Thyroid gland (tissue), 4 donors: ENCODE measurements at regions not wholly inside any gene's neighbourhood (a gene's known extent, or its start where the extent isn't known, plus 50 kb on each side); places are given as distances from the start of the nearest gene placed in this dataset.
"Not testable (repeated sequence)": the region's sequence is repeated elsewhere in the genome, so short reads cannot be mapped to it uniquely, and the experiment has no call there.

Experiments used
- DNase-seq, 2 donors: peaks; one replicate each; pipeline ENCODE4 v3.0.0-alpha.2; 2019
- H3K27ac ChIP-seq, 3 donors: fragments of 200-600 bp; sonication (generic); 1 replicate in 2 of 3; 2 replicates in 1 of 3; pipeline ENCODE4 v1.5.1; 2016 to 2019; ENCODE audit warnings: mild to moderate bottlenecking in 1 of 3, moderate library complexity in 1 of 3
- H3K27me3 ChIP-seq: fragments of 200-600 bp; sonication (generic); one replicate; pipeline ENCODE4 v1.5.1; 2019
- H3K36me3 ChIP-seq, 2 donors: fragments of 200-600 bp; sonication (generic); one replicate each; pipeline ENCODE4 v1.5.1; 2016 to 2019
- H3K4me1 ChIP-seq, 2 donors: fragments of 200-600 bp; sonication (generic); one replicate each; pipeline ENCODE4 v1.5.1; 2017 to 2019
- H3K4me3 ChIP-seq, 3 donors: fragments of 200-600 bp; sonication (generic); replicated peaks in 1 of 3; 1 replicate in 2 of 3; 2 replicates in 1 of 3; pipeline ENCODE4 v1.5.1; 2016; ENCODE audit warnings: mild to moderate bottlenecking in 1 of 3
- H3K9me3 ChIP-seq: fragments of 200-600 bp; sonication (generic); one replicate; pipeline ENCODE4 v1.5.1; 2017
- POLR2A ChIP-seq, 2 donors: fragments of 450-650 bp; IDR thresholded peaks; one replicate each; pipeline ENCODE4 v1.6.1; 2017; ENCODE audit warnings: antibody characterized with exemption in 2 of 2, mild to moderate bottlenecking in 2 of 2, moderate library complexity in 1 of 2
- whole genome bisulfite sequencing, 2 donors: methylation state at CpG; one replicate each; pipeline ENCODE4 v1.1.5; 2017; 5-methylcytosine and 5-hydroxymethylcytosine counted together
- intact Hi-C: fragments of 100-400 bp; cut with DNase I; formaldehyde crosslinking; loops from one replicate; pipeline ENCODE4 v1.15.1; 2023
- TF ChIP-seq, protein P1 (sequence below), 6 experiments: fragments of 200-600 bp in 3 of 6; fragments of 450-650 bp in 3 of 6; sonication (generic) in 3 of 6; IDR thresholded peaks; one replicate each; pipeline ENCODE4 v1.5.1; 2016 to 2019; ENCODE audit warnings: antibody characterized with exemption in 6 of 6, mild to moderate bottlenecking in 2 of 6, inconsistent platforms in 1 of 6, moderate library complexity in 1 of 6

DNA sequence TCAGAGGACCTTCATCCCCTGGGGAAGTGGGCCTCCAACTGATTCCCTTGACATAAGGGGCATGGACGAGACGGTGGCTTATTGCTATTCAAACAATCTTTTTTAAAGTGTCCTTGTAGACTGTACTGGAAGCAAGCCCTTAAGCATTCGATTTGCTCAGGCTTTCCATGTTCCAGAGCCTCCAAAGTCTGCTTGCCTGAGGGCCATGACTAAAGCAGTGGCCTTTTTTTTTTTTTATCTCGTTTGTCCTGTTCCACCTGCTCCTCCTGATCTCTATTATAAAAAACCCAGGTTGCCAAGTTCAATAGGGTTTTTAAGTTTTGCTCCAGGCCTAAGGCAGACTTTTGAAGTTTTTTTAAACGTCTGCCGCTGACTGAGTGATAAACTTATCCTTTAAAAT lies 103.7 kb upstream of the AADAT start:
- Histone ChIP-seq H3K27me3 (no peaks in the 10 kb centered on the region), H3K36me3 (no peaks in the 10 kb centered on the region), H3K27ac (no peak overlapping the region), H3K4me3 (no peak overlapping the region), H3K9me3 (no peaks in the 10 kb centered on the region), H3K4me1 (no peaks in the 10 kb centered on the region)
- no peak for TF ChIP-seq POLR2A (IDR thresholded peaks at IDR 0.05)
- TF ChIP-seq, protein P1, sequence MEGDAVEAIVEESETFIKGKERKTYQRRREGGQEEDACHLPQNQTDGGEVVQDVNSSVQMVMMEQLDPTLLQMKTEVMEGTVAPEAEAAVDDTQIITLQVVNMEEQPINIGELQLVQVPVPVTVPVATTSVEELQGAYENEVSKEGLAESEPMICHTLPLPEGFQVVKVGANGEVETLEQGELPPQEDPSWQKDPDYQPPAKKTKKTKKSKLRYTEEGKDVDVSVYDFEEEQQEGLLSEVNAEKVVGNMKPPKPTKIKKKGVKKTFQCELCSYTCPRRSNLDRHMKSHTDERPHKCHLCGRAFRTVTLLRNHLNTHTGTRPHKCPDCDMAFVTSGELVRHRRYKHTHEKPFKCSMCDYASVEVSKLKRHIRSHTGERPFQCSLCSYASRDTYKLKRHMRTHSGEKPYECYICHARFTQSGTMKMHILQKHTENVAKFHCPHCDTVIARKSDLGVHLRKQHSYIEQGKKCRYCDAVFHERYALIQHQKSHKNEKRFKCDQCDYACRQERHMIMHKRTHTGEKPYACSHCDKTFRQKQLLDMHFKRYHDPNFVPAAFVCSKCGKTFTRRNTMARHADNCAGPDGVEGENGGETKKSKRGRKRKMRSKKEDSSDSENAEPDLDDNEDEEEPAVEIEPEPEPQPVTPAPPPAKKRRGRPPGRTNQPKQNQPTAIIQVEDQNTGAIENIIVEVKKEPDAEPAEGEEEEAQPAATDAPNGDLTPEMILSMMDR (IDR thresholded peaks at IDR 0.05), result no peak
- intact Hi-C loops, result no loop called here
- WGBS, 2 donors, result 45 to 51% methylated on average over 6 of the region's 6 CpGs
- no peak for DNase-seq

DNA sequence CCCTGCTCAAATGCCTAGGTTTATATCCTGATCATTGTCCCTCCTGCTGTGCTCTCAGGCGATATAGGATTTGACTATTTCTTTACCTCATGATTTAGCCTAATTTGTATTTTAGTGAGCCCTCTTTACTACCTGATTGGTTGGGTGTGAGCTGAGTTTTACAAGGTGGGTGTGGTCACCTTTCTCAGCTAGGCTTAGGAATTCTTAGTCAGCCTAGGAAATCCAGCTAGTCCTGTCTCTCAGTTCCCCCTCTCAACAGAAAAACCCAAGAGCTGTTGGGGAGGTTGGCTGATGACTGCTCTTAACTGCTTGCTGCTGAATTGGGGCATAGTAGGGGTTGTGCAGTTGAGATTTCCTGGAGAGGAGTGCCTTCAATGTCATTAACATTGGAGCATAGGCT lies 100.5 kb upstream of the AADAT start:
- no peaks in the 10 kb centered on the region for H3K4me1 ChIP-seq
- 97% methylated on average over 1 of the region's 1 CpG for WGBS, 2 donors

DNA sequence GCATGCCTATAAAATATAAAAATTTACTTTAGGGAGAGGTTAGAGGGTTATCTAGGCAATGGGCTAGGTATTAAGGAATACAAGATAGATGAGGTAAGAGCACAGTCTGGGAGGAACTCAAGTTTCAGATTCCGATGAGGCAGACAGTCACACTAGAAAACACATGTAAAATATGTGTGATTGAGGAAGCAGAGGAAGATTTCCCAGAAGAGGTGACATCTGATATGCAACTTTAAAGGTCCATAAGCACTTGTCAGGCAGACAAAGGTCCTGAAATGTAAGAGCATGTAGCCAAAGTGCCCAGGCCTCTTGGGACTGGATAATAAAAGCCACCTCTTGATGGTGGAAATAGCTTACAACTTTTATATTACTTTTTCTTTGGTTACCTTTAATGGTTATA lies 81.1 kb upstream of the AADAT start:
- Histone ChIP-seq H3K9me3 (no peaks in the 10 kb centered on the region), H3K4me3 (no peak overlapping the region), H3K4me1 (no peaks in the 10 kb centered on the region), H3K27me3 (no peaks in the 10 kb centered on the region), H3K36me3 (no peaks in the 10 kb centered on the region), H3K27ac (no peak overlapping the region)
- TF ChIP-seq, protein P1 (IDR thresholded peaks at IDR 0.05), result no peak
- TF ChIP-seq POLR2A (IDR thresholded peaks at IDR 0.05), result no peak
- WGBS, 2 donors, result 55 to 76% methylated on average over 1 of the region's 1 CpG
- intact Hi-C loops, result no loop called here
- DNase-seq, result no peak

More for the DNA sequence above, 100.5 kb upstream of the AADAT start:
- intact Hi-C loops, result no loop called here
- no peak overlapping the region for H3K4me3 ChIP-seq
- no peaks in the 10 kb centered on the region for H3K9me3 ChIP-seq
- no peaks in the 10 kb centered on the region for H3K27me3 ChIP-seq
- no peaks in the 10 kb centered on the region for H3K36me3 ChIP-seq
- no peak for TF ChIP-seq POLR2A (IDR thresholded peaks at IDR 0.05)
- TF ChIP-seq, protein P1 (IDR thresholded peaks at IDR 0.05), result no peak
- H3K27ac ChIP-seq, result no peak overlapping the region
- no peak for DNase-seq

DNA sequence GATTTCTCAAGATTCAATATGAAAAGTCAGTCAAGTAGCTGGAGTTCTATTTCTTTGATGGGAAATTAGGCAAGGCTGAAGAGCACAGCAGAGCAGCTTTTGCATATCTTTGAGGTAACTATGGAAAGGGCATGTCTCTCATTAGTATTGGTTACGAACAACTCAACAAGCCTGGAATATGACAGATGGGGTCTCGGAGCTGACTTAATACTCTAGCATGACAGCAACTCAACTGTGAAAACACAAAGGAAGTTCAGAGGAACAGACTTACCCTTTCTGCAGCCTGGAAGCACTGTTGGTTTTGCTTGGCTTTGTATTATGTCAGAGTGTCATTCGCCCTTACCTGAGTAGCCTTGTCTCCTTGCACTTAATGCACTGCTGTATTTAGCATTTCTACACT lies 79.9 kb upstream of the AADAT start:
- TF ChIP-seq, protein P1 (IDR thresholded peaks at IDR 0.05), result no peak
- TF ChIP-seq POLR2A (IDR thresholded peaks at IDR 0.05), result no peak
- 54 to 57% methylated on average over 3 of the region's 3 CpGs for WGBS, 2 donors

DNA sequence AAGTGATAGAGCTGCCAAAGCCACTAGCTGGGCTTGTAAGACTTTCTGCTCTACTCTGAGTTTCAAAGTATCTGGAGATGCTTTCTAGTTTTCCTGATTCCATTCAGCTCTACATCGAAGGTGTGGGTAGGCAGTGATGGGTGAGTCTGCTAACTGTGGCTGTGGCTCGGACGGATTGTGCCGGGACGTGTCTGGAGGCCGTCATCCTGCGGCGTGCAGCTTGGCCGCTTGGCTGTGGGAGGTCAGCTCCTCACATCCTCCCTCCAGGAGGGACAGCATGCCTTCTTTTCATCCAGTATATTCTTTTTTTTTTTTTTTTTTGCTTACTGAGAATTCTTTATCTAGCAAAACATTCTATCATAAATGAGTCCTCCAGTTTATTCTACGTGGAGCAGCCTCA lies 77.9 kb upstream of the AADAT start:
- WGBS, 2 donors, result 79 to 83% methylated on average over 10 of the region's 10 CpGs
- intact Hi-C loops, result no loop called here

More for the DNA sequence above, 79.9 kb upstream of the AADAT start:
- Histone ChIP-seq H3K27ac (no peak overlapping the region), H3K4me3 (no peak overlapping the region), H3K27me3 (no peaks in the 10 kb centered on the region), H3K4me1 (no peaks in the 10 kb centered on the region), H3K36me3 (no peaks in the 10 kb centered on the region), H3K9me3 (no peaks in the 10 kb centered on the region)
- no peak for DNase-seq
- intact Hi-C loops, result no loop called here

DNA sequence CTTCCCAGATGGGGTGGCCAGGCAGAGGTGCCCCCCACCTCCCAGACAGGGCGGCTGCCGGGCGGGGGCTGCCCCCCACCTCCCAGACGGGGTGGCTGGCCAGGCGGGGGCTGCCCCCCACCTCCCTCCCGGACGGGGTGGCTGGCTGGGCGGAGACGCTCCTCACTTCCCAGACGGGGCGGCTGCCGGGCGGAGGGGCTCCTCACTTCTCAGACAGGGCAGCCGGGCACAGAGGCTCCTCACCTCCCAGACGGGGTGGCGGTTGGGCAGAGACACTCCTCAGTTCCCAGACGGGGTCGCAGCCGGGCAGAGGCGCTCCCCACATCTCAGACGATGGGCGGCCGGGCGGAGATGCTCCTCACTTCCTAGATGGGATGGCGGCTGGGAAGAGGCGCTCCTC lies 76.4 kb upstream of the AADAT start:
- 91% methylated on average over 7 of the region's 26 CpGs; no CpG with 5 or more reads in 1 of the 2 donors for WGBS, 2 donors
- H3K4me3 ChIP-seq, H3K36me3 ChIP-seq, H3K4me1 ChIP-seq, H3K27ac ChIP-seq, H3K27me3 ChIP-seq, intact Hi-C loops, H3K9me3 ChIP-seq, DNase-seq: not testable (repeated sequence)

More for the DNA sequence above, 77.9 kb upstream of the AADAT start:
- no peaks in the 10 kb centered on the region for H3K9me3 ChIP-seq
- no peak overlapping the region for H3K27ac ChIP-seq
- TF ChIP-seq, protein P1 (IDR thresholded peaks at IDR 0.05), result no peak
- no peak overlapping the region for H3K4me3 ChIP-seq
- H3K27me3 ChIP-seq, result no peaks in the 10 kb centered on the region
- no peak for DNase-seq
- H3K36me3 ChIP-seq, result no peaks in the 10 kb centered on the region
- H3K4me1 ChIP-seq, result no peaks in the 10 kb centered on the region
